Right lobe of liver (tissue), 4 donors: ENCODE measurements at regions not wholly inside any gene's neighbourhood (a gene's known extent, or its start where the extent isn't known, plus 50 kb on each side); places are given as distances from the start of the nearest gene placed in this dataset.

ENCODE experiments used
- POLR2A ChIP-seq: fragments of 450-650 bp; IDR thresholded peaks from one replicate; pipeline ENCODE4 v1.6.1; 2017; ENCODE audit warnings: antibody characterized with exemption, mild to moderate bottlenecking
- TF ChIP-seq, protein P1 (sequence below), 4 donors: fragments of 200-600 bp in 3 of 4; fragments of 450-650 bp in 1 of 4; IDR thresholded peaks; one replicate each; pipeline versions ENCODE4 v1.5.1 to v1.8.0; 2016 to 2022; ENCODE audit warnings: antibody characterized with exemption in 4 of 4, mild to moderate bottlenecking in 2 of 4
- donor health status: DM: no; HTN: no; CAD: no.
- donor health status: DM: no; HTN: no; CAD: no.
- donor health status: DM: no; HTN: yes; CAD: no.

DNA sequence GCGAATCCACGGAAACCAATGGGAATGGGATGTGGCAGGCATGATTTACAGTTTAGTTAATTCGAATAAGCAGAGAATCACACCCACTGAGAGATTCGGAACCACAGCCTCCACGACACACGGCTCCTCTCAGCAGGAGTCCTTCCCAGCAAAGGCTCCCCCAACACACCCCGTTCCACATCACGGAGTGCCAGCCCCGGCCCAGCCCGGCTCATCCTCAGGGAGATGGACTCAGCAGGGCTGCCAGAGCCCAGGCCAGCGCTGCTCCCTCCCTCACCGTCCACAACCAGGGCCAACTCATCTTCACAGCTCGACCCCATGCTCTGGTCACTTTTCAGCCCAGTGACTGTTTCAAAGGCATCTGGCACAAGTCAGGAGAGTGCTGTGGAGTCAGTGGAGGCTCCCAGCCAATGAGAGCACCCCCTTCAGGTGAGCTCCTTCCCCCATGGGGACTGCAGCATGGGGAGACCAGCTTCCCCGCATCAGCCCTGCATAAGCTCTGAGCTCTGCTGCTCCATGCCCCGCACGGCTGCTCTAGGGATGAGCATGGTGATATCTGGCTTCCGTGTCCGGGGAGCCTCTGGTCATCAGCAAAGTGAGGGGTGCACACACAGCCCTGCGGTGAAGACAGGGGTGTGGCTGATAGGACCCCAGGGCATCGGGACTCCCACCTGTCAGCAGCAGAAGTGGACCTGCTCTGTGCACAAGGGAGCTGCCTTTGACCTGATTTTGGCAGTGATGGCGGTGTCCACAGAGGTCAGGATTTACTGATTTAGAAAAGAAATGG is 238.8 kb upstream of the SFSWAP start:
- TF ChIP-seq POLR2A, result no peak
- TF ChIP-seq, protein P1, sequence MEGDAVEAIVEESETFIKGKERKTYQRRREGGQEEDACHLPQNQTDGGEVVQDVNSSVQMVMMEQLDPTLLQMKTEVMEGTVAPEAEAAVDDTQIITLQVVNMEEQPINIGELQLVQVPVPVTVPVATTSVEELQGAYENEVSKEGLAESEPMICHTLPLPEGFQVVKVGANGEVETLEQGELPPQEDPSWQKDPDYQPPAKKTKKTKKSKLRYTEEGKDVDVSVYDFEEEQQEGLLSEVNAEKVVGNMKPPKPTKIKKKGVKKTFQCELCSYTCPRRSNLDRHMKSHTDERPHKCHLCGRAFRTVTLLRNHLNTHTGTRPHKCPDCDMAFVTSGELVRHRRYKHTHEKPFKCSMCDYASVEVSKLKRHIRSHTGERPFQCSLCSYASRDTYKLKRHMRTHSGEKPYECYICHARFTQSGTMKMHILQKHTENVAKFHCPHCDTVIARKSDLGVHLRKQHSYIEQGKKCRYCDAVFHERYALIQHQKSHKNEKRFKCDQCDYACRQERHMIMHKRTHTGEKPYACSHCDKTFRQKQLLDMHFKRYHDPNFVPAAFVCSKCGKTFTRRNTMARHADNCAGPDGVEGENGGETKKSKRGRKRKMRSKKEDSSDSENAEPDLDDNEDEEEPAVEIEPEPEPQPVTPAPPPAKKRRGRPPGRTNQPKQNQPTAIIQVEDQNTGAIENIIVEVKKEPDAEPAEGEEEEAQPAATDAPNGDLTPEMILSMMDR (IDR thresholded peaks at IDR 0.05), result no peak
